Neutrophil (primary cell): ENCODE measurements at regions not wholly inside any gene's neighbourhood (a gene's known extent, or its start where the extent isn't known, plus 50 kb on each side); places are given as distances from the start of the nearest gene placed in this dataset.

Experiments
- H3K27ac ChIP-seq: fragments of 200-600 bp; sonication (generic); 2 replicates; pipeline ENCODE4 v1.5.1; 2016; ENCODE audit warnings: mild to moderate bottlenecking, moderate library complexity
- H3K27me3 ChIP-seq: fragments of 200-600 bp; sonication (generic); 2 replicates; pipeline ENCODE4 v1.6.0; 2016; ENCODE audit warnings: mild to moderate bottlenecking
- H3K36me3 ChIP-seq: fragments of 200-600 bp; sonication (generic); 2 replicates; pipeline ENCODE4 v1.5.1; 2017
- H3K4me1 ChIP-seq, 2 experiments: fragments of 200-600 bp in 1 of 2; sonication (generic) in 1 of 2; 1 replicate in 1 of 2; 2 replicates in 1 of 2; pipeline versions ENCODE4 v1.5.1 to v1.6.1; 2013 to 2016; ENCODE audit warnings: low read depth in 1 of 2, low read length in 1 of 2, mild to moderate bottlenecking in 1 of 2, moderate library complexity in 1 of 2; ENCODE audit not compliant: control insufficient read depth in 1 of 2, insufficient read depth in 1 of 2
- H3K4me3 ChIP-seq, 2 experiments: fragments of 200-600 bp in 1 of 2; sonication (generic) in 1 of 2; 1 replicate in 1 of 2; 2 replicates in 1 of 2; pipeline ENCODE4 v1.5.1; 2013 to 2016; ENCODE audit warnings: low read depth in 1 of 2, low read length in 1 of 2, mild to moderate bottlenecking in 1 of 2, moderate library complexity in 1 of 2
- H3K9me3 ChIP-seq: fragments of 200-600 bp; sonication (generic); 2 replicates; pipeline ENCODE4 v1.5.1; 2016
- CTCF ChIP-seq: fragments of 200-600 bp; sonication (generic); IDR thresholded peaks from 2 replicates; pipeline ENCODE4 v1.5.1; 2016; ENCODE audit warnings: antibody characterized with exemption

- no peak for TF ChIP-seq CTCF
- Histone ChIP-seq H3K27me3 (no peaks in the 10 kb centered on the region), H3K9me3 (no peaks in the 10 kb centered on the region), H3K27ac (no peak overlapping the region), H3K36me3 (no peaks in the 10 kb centered on the region), H3K4me3 (no peak overlapping the region), H3K4me1 (no peaks in the 10 kb centered on the region)
Observed at GRCh38 chr5:135240283-135240633, 158.8 kb downstream of the MACROH2A1 start.

GRCh38 chr5:135239453-135240282 lies 159.4 kb downstream of the MACROH2A1 start:
- Histone ChIP-seq H3K27ac (no peak overlapping the region), H3K4me1 (no peaks in the 10 kb centered on the region), H3K9me3 (no peaks in the 10 kb centered on the region), H3K4me3 (no peak overlapping the region), H3K27me3 (no peaks in the 10 kb centered on the region), H3K36me3 (no peaks in the 10 kb centered on the region)
- no peak for TF ChIP-seq CTCF

- H3K4me3 ChIP-seq = no peak overlapping the region
- no peaks in the 10 kb centered on the region for H3K27me3 ChIP-seq
- no peaks in the 10 kb centered on the region for H3K4me1 ChIP-seq
- H3K36me3 ChIP-seq = no peaks in the 10 kb centered on the region
- H3K9me3 ChIP-seq = no peaks in the 10 kb centered on the region
- H3K27ac ChIP-seq = no peak overlapping the region
- no peak for TF ChIP-seq CTCF
Observed at GRCh38 chr5:135238622-135239452, 160.2 kb downstream of the MACROH2A1 start.

GRCh38 chr5:135237748-135238103 lies 161.3 kb downstream of the MACROH2A1 start:
- H3K4me1 ChIP-seq = no peaks in the 10 kb centered on the region
- TF ChIP-seq CTCF = no peak

GRCh38 chr5:135236908-135237747 lies 161.9 kb downstream of the MACROH2A1 start:
- TF ChIP-seq CTCF = no peak
- Histone ChIP-seq H3K27ac (no peak overlapping the region), H3K27me3 (no peaks in the 10 kb centered on the region), H3K4me1 (no peaks in the 10 kb centered on the region), H3K4me3 (no peak overlapping the region), H3K9me3 (no peaks in the 10 kb centered on the region), H3K36me3 (no peaks in the 10 kb centered on the region)

More at GRCh38 chr5:135237748-135238103, 161.3 kb downstream of the MACROH2A1 start:
- Histone ChIP-seq H3K4me3 (no peak overlapping the region), H3K27ac (no peak overlapping the region), H3K27me3 (no peaks in the 10 kb centered on the region), H3K9me3 (no peaks in the 10 kb centered on the region), H3K36me3 (no peaks in the 10 kb centered on the region)
